HG03139 (cell line): ENCODE measurements at regions not wholly inside any gene's neighbourhood (a gene's known extent, or its start where the extent isn't known, plus 50 kb on each side); places are given as distances from the start of the nearest gene placed in this dataset.

Source experiments
- ATAC-seq: cut with Tn5 transposase; IDR thresholded peaks from one replicate; pipeline ENCODE4 v1.9.1; 2021; ENCODE audit not compliant: unreplicated experiment

DNA sequence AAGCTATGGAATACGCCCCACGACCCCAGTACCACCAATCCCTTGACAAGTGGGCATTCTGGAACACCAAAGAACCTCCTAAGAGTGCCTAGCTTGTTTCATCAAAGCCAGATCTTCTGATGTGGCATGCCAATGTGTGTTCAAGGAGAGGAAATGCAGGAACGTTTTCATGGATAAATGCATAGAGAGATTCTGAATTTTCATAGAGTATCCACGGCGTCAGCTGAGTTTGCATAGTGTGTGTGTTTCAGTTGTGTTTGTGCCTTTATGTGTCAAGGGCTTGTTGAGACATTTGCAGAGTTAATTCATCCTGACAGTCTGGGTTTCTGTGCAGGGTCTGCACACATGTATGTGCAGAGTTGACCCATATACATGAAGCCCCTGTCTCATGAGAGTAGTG is 172.7 kb upstream of the LRFN2 start:
- ATAC-seq, result no peak

DNA sequence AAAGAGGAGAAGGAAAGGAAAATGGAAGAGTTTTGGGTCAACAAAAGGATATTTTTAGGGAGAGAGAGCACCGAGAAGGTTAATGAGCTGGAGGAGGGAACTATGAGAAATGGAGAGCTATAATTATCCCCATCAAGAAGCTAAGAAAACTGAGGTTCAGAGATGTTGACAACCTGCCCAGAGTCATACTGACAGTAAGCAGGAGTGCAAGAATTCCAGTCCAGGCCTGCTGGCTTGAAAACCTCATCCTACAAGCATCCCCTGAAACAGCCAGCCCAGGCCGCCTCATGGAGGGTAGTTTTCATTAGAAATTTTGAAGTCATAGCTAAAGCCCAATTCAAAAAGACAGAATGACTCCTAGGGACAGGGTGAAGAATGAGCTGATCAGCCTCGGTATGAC is 172.1 kb upstream of the LRFN2 start:
- ATAC-seq, result no peak

DNA sequence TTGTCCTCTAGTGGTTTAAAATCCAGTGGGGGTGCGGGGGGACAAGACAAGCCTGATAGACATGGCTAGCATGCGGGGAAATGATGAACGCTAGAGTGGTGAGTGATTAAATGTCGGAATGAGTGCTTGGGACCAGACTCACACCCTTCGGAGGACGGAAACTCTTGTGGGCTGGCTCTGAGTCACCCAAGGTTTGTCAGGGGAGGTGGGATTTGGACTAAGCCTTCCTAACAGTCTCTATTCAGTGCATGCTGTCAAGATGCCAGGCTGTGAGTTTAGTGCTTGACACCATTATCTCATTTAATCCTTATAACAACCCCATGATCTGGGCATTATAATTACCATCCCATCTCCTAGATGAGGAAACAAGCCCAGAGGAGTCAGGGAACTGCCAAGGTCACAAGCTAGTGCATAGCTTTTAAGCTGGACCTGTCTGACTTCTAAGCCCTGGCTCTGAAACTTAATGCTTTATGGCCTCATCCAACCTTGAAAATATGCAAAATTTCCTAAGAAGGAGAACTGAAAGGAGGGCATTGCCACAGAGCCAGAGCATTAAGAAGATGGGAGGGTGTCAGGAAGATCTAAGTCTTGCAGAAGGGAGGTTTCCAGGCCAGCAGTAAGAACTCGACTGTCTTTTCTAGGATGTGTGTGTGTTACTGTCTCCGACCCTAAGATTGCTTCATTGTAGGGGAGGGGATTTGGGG is 168.7 kb upstream of the LRFN2 start:
- no peak for ATAC-seq

DNA sequence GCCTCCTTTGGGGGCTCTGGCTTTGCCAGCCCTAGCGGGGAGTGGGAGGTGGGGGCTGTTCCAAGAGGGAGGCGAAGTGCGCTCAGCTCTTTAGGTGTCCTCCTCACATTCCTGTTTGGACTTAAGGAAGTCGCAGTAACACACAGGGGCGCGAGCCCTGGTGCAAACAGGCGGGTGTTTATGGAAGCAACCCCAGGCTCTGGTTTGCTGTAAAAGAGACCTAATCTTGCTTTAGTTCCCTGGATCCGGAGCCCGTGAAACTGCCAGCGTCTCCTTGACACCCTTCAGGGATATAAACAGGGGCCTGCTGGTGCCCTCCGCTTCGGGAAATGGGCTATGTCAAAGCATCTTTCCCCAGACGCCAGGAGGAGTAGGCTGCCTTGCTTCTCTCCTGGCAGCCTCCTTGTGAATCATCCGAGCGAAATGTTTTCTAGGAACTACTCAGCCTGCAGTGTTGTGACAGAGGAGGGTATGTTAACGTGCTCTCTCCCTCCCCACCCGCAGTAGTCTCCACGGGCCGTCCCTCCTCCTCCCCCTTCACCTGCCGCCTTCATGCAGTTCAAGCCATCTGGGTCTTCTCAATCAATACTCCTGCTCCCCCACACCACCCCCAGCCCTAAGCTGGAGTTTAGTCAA is 168.0 kb upstream of the LRFN2 start:
- ATAC-seq, result no peak

DNA sequence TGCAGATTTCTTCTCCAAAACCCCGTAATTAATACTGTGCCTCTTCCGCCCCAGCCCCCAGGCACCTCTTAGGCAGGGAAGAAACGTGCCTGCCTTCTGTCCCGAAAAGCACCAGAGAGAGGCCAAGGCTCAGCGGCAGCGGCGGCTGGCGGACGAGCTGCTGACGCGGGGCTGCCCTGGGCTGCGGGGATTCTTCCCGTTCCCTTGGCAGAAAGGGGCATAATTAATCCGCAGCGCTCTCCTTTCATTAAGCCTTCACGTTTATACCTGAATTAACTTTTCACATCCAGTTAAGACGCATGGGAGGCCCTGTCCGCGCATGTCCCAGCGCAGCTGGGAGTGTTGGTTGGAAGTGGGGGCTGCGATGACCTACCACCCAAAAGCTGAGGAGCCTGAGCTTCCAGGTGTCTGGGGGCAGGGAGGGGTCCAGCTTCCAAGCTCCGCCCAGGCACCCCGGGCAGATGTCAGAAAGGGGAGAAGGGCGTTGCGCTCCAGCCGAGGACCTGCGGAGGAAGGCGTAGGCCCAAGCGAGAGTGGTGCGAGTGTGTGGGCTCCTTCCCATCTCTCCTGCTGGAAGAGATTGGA is 167.4 kb upstream of the LRFN2 start:
- ATAC-seq, result no peak

DNA sequence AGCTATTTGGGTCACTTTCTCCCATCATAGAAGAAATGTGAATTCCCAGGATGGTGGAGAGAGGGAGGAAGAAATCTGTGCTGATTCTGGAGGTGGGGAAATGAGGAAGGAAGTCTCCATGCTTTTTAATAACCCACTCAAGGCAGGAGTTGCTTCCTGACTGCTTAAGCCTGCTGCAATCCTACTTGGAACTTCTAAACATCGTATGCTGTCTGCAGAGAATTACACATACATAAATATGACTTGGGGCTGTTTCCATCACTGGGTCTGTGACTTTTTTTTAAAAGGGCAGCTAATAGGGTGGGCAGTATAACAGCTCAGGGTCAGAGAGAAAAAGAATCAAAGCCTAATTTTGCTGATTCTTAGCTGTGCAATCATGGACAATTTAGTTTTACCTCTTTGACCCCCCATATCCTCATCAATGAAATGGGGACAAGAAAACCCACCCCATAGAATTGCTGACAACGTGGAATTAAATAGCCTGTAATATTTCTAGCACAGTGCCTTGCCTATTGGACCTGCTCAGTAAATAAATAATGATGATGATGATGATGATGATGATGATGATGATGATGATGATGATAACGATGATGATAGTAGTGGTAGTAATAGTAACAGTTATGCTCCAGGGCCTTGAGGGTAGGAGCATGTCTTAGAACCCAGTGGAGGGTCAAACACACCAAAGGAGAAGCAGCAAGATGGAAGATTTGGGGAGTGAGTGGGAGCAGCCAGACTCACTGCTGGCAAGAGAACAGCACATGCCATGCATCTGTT is 166.7 kb upstream of the LRFN2 start:
- ATAC-seq, result no peak

DNA sequence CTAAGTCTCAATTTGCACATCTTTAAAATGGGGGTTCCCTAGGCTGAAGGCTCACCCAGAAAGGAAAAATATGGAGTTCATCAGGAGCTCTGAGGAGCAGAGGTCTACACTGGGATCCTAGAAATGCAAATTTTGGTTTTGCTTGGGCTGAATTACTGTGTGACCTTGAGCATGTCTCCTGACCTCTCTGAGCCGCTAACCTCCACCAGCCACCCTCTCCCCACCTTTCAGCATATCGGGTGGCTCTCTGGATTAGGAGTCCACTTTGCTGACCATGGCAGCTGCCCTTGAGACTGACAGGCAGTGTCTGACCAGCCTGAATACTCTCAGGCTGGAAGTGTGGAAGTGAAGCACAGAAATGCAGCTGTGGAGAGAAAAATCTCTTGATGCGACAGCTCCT is 165.9 kb upstream of the LRFN2 start:
- ATAC-seq, result no peak

DNA sequence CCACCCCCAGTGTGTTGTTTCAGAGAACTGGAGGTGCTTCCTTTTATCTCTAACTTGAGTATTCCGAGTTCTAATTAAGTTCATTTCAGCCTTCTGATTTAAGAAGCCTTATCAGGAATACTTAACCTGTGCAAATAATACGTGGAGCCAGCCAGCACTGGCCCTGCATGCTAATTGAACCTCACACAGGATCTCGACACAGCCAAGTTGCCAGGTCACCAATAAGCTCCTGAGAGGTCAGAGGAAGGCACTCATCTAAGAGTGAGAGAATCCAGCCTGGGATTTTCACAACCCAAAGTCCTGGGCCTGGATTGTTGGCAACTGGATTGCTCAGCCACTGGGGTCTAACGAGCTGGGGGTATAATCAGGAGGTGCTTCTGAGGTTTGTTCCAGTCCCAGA is 157.7 kb upstream of the LRFN2 start:
- ATAC-seq, result no peak

DNA sequence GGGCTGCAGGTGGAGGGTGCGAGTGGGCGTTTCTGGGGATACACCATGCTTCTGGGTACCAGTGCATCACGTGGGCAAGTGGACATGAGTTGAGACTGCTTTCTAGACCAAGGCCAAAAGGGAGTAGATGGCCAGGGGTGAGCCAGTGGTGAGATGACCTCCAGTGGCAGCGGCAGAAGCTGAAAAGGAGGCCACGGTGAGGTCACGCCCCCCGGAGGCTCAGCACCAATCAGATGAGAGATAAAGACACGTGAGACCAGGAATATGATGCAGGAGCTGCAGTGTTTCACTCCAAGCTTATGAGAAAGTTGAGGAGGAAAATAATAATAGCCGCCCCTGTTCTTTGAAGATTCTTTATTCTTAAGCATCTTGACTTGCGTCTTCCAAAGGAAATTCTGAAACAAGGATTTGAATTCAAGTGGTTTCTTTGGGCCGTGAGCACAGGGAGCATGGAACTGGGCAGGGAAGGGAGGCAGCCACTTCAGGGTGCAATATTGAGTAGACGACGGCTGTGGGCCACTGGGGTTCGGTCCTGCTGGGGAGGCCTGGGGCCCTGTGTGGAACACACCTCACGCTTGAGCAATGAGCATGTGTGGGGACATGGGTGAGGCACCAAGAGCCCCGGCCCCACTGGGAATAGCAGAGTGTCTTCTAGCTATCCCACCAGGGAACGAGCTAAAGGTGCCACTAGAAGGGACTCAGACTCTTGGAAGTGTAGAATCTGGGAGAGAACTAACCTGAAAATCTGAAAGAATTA is 156.7 kb upstream of the LRFN2 start:
- no peak for ATAC-seq

DNA sequence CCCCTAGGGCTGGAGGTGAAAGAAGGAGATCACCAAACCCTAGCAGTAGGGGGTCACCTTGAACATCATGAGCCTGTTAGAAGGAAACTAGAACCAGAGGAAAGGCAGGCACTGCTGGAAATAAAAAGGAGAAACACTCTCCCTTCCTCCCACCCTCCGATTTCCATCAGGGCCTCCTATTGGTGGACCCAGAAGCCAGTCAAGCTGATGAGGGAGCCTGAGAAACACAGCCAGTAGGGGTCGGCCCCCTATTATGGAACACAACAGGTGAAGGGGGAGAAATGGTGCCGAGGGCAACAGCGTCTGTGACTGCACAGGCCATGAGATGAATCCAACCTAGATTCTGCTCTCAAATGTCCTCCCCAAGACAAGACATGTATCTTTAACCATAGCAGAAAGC is 156.1 kb upstream of the LRFN2 start:
- no peak for ATAC-seq

DNA sequence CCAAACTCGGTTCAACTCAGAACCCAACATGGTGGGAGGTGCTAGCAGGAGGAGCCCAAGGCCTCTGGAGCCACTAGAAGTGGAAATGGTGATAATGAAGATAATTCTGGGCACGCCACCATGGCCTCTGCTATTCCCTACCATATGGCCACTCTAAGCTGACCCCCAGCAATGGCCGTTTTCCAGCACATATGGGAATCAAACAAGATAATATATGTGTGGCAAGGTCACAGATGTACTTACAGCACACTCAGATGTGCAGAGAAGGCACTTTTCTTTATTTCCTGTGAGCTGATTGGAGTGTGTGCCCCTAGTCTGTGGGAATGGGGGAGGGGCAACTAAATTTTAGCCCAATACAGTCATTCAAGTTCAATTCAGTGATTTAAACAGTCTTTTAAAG is 153.4 kb upstream of the LRFN2 start:
- ATAC-seq, result no peak

DNA sequence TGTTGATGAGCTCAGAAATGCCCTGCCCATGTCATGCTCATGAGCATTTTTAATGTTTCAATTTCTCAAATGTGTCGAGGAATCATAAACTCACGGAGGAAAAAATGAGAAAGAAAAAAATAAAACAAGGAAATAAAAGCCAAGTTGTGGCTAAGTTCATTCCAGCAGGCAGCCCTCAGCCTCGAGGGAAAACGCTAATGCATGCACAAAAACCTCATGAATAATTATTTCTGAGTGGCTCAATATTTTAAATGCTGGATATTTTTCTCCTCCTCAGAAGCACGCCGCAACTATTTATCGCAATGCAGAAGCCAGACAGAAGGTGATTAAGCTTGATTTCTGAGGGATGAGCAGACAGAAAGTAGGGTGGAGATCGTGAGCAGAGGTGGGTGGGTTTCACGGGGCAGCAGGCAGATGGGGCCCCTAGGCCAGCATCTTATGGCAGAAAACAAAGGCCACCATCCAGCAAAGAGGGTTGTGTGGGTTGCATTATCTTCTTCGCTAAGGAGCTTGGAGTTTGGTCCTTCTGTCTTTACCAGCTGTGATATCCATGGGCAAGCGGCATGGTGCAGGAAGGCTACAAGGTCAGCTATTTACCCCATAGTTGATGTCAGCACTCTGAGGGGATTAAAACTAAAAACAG is 151.5 kb upstream of the LRFN2 start:
- no peak for ATAC-seq

DNA sequence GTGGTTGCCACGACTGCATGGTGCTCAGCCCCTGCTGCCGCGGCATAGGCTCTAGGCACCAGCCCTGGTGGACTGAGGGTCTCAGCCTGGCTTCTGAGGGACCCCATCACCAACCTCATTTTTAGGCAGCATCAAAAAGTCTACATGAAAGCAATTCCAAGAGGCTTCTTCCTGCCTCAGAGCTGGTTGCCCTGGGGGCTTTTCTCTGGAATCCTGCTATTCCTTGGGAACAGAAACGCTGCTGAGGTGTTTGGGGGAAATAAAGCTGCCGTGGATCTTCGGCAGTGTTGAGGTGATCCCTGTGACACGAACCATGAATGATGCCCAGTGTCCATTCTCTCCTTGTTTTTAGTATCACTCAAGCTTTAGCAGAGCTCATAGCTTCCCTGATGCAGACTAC is 148.4 kb upstream of the LRFN2 start:
- ATAC-seq, result no peak

DNA sequence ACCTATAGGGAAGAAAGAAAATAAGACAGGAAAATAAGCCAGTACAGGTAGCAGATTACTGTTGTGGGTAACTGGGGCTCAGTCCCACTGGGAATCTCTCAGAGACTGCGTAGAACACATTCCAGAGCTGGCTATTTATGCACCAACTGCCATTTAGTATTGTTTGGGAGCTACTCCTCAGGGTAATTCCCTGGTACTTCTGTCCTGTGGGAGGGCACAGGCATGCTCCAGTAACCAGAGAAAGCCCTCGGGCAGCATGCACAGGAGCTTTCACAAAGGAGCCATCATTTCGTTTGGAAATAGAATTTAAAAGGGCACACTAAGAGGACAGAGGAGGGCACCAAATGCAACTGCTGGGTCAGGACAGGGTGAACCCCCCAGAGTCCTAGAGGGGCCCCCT is 148.0 kb upstream of the LRFN2 start:
- no peak for ATAC-seq

DNA sequence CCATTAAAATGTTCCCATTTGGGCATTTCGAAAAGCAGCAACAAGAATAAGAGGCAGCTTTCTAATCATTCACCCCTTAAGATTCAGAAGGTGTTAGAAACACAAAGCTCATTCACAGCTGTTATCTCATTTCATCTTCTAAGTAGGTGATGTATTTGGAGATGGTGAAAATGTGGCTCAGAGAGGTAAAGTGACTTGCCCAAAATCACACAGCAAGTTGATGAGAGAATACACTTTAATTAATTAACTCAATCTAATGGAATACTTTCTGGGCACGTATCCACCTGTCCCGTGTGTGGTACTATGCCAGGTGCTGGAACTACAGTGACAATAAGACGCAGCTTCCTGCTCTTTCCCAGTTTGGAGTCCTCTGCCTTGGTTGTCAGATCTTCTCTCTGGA is 147.4 kb upstream of the LRFN2 start:
- ATAC-seq, result no peak

DNA sequence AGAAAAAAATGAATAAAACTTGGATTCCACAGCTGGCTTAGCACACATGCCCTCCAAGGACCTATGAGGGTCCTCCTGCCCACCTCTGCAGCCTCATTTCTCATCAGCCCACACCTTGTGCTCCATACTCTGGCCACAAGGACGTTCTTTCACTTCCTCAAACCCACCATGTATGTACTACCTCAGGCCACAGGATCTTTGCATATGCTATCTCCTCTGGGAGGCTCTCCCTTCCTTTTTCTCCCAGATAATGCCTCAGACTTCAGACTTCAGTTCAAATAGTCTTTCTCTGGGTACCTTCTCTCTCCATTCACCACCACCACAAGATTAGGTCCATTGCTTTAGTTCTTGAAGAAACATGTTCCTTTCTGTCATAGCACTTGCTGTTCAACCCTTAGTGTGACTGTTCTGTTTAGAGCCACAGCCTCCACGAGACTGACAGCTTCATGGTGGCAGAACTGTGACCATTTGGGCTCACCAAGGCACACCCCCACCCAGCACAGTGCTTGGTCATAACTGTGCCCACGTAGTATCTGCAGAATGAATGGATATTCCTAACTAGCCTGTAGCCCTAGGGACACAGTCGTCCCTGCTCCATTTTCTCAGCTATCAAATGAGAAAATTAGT is 146.7 kb upstream of the LRFN2 start:
- ATAC-seq, result no peak

DNA sequence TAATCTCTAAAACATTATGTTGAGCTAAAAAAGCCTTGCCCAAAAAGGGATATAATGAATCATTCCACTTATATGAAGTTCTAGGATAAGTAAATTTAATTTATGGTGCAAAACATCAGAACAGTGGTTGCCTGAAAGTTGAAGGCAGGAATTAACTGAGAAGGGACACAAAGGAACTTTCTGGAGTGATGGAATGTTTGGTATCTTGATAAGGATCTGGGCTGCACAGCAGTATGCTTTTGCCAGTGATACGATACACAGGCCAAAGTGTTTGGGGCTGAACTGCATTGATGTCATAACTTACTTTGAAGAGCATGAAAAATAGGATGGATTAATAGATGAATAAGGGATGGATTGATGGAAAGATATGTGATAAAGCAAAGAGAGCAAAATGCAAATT is 146.1 kb upstream of the LRFN2 start:
- no peak for ATAC-seq

DNA sequence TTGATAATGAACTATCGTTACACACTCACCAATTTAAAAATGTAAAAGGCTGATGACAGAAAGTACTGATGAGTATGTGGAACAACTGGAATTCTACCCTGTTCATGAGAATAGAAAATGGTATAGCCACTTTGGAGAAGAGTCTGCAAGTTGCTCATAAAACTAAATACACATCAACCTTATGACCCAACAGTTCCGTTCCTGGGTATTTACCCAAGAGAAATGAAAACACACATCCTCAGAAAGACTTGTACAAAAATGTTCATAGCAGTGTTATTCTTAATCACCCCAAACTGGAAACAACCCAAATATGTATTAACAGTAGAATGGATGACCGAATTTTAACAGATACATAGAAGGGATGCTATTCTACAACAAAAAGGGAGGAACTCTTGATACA is 145.7 kb upstream of the LRFN2 start:
- no peak for ATAC-seq

DNA sequence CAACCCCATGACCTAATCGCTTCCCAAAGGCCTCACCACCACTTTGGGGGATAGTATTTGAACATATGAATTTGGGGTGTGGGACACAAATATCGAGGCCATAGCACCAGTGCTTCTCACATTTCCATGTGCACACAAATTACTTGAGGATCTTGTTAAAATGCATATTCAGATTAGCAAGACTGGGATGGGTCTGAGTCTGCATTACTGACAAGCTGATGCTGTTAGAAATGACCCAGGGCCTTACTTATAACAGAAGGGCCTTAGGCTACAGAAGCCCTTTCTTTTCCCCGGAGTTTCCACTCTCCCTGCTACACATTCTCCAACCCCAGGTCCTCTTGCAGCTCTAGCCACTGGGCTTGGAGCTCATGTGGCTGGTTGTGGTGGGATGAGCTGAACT is 141.5 kb upstream of the LRFN2 start:
- no peak for ATAC-seq

DNA sequence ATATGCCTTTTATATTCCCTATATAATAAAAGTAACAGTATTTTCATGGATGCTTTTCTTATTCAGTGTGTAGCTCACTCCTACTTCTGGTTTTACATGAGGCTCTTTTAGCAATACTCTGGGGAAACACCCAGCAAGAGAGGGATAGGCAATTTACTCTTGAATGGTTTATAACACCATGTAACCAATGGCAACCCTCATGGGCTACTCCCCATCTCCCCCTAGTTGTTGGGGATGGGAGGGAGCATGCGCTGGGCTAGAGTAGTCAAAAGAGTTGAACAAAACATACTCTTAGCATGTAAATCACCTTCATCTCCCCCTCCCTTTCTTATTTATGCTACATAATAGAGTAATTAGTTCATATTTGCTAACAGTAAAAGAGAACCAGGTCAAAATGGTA is 140.1 kb upstream of the LRFN2 start:
- ATAC-seq, result no peak
